SK-MEL-5 (cell line): ENCODE measurements at regions not wholly inside any gene's neighbourhood (a gene's known extent, or its start where the extent isn't known, plus 50 kb on each side); places are given as distances from the start of the nearest gene placed in this dataset.

Experiments
- DNase-seq: peaks from one replicate; pipeline ENCODE4 v3.0.0-alpha.2; 2016; ENCODE audit warnings: low read depth, low spot score
- in situ Hi-C: cut with HindIII; loops from 2 replicates; pipeline ENCODE4 v1.10.0; 2016; ENCODE audit warnings: low sequenced_read_pairs, high pct_unique_total_duplicates, low pct_unique_long_range_greater_than_20kb

DNA sequence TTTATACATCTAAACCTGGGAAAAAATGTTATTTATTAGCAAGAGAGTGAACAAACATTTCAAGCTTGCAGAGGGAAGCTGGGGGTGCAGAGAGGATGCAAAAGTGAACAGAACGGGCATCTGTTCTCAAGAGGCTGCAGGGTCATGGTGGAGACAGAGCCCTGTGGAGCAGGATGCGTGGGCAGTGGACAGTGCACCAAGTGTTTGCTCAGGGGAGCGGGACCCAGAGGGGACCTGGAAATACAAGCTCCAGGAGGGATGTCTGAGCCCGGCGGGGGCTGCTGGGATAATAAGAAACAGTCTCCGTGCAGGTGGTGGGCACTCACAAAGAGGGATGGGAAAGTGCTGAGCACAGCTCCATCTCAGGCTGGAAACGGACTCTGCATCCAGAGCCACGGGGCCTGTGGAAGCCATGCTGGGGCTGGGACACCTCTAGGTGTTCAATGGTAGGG is 105.3 kb upstream of the SLC45A1 start:
- in situ Hi-C loops, result no loop called here
- DNase-seq, result no peak

DNA sequence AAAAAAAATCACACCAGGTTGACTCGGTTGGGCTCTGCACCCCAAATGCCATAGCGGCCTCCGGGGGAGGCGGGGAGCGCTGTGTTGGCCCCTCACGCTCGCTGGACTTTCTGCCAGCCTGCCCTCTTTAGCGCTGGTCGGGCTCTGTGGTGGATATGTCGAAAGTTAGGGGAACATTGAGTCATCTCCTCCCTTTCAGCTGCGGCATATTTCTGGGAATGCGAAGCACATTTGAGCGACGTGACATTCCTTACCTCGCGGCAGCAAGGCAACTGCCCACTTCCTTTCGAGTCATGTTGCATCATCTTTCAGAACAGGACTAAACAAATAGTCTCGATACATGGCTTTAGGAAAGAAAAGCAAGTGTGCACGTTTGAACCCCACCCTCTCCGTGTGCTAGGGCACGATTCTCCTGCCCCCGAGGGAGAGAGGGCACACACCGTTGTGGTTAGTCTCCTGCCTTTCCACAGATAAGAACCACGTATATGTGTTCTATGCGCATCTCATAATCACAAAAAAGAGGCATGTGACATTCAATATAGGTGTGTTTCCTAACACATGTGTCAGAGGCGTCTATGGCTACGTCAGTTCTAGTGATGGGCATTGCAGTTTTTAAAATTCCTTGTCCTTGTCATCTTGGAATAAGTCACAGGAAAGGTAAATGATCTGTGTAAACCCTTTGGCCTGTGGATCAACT is 105.9 kb upstream of the SLC45A1 start:
- in situ Hi-C loops, result no loop called here
- peak; percentile 20 for DNase-seq

DNA sequence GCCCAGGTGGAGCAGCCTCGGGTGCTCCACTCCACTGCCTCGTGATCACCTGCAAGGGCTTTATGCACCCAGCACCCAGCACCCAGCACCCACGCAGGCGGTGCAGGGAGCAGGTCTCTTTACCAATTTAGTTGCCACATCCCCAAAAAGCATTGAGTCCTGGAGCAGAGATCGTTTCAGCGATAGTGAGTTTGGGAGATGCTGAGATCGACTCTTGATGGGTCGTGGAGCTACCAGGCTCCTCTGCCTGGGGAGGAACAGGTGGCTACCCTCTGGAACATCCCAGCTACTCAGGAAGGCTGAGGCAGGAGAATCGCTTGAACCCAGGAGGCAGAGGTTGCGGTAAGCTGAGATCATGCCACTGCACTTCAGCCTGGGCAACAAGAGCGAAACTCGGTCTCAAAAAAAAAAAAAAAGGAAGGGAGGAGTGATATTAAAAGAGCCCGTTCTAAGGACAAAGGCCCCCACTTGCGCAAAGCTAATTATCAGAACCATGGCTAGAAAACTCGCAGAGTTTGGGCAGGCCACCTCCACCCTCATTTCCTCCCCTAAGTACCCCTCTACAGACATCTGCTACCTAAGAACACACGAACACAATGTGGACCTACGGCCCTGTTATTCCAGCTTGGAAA is 106.5 kb upstream of the SLC45A1 start:
- DNase-seq, result no peak
- in situ Hi-C loops, result no loop called here

DNA sequence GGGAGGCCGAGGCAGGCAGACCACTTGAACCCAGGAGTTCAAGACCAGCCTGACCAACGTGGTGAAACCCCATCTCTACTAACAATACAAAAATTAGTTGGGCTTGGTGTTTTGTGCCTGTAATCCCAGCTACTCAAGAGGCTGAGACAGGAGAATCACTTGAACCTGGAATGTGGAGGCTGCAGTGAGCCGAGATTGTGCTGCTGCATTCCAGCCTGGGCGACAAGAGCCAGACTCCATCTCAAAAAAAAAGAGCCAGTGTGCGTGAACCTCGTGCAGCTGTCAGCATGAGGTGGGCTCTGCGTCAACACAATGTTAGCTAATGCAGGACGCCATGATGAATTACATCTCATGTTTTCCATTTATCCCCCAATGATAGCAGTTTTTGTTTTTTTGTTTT is 110.7 kb upstream of the SLC45A1 start:
- in situ Hi-C loops, result no loop called here
- no peak for DNase-seq

DNA sequence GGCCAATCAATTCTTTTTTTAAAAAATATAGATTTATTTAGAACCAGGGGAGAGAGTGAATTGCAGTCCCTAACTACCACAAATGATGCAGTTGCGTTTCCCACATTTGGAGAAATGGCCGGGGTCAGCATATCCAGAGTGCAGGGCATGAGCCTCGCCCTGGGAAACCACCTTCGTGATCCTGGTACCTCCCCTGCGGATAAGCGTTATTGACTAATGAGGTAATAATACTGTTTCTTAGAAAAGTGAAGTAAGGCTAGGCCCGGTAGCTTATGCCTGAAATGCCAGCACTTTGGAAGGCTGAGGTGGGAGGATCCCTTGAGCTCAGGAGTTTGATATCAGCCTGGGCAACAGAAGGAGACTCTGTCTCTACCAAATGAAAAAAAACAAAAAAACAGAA is 111.5 kb upstream of the SLC45A1 start:
- DNase-seq, result no peak
- in situ Hi-C loops, result no loop called here

DNA sequence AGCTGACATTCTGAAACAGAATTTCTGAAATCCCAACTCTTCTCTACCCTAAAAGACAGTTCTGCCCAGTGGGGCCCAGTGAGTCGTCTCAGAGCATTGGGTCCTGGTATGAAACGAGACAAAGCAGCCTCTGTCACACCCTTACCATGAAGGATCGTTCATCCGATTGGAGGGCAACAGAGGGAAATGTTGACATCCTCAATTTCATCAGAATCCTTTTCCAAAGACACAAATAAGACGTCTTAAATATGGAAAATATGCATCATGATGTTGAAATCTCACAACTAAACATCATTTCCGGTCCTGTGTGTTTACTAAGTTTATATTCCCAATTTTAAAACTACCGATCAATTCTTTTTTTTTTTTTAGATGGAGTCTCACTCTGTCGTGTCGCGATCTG is 112.1 kb upstream of the SLC45A1 start:
- in situ Hi-C loops, result no loop called here
- DNase-seq, result no peak

DNA sequence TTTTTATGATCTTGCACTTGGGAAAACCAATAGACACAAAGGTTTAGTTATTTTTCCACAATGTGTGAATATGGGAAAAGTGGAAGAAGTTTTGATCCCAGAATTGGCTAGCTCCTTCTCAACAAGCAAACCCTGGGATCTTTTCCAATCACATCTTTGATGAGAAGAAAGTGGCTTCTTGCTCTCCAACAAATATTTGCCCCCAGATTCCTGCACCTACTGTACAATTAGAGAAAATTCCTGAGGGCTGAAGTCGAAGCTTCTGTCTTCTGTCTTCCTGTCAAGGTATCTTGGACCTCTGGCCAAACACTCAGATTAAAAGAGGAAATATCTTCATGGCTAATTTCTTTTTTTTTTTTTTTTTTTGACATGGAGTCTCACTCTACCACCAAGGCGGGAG is 113.1 kb upstream of the SLC45A1 start:
- in situ Hi-C loops, result no loop called here
- no peak for DNase-seq

DNA sequence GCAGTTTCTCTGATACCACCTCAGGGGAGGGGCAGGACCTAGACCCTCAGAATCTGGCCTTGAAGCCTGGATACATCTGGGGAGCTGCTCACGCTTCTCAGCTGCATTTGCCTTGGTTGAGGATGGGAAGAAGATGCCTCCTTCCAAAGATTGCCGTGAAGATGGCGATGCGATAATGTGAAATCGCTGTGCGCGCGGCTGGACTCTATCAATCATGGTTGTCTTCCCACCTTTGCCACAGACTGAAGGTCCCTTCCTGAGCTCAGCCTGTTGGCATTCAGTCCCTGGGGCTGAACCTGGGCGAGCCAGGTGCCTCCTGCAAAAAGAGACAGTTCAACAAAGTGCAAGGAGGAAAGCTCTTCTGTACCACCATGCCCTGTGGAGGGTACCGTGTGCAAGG is 114.4 kb upstream of the SLC45A1 start:
- no peak for DNase-seq

DNA sequence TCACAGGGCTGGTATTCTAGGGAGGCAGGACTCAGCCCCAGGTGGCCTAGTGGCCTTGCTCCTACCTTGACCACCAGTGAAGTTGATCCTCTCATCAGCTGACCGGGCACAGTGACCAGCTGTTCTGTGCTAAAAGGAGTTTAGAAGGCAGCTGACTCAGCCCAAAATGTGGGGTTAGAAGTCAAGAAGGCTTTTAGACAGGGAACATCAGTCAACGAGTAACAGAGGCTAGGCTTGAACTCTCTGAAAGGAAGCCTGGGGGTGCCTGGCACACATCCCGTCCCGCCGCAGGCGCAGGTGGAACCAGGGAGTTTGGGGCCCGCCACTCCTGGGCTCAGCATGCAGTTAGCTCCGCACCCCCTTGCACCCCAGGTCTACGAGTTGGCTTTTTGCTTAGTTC is 114.9 kb upstream of the SLC45A1 start:
- in situ Hi-C loops, result no loop called here
- no peak for DNase-seq

More for the DNA sequence above, 114.4 kb upstream of the SLC45A1 start:
- in situ Hi-C loops, result no loop called here

DNA sequence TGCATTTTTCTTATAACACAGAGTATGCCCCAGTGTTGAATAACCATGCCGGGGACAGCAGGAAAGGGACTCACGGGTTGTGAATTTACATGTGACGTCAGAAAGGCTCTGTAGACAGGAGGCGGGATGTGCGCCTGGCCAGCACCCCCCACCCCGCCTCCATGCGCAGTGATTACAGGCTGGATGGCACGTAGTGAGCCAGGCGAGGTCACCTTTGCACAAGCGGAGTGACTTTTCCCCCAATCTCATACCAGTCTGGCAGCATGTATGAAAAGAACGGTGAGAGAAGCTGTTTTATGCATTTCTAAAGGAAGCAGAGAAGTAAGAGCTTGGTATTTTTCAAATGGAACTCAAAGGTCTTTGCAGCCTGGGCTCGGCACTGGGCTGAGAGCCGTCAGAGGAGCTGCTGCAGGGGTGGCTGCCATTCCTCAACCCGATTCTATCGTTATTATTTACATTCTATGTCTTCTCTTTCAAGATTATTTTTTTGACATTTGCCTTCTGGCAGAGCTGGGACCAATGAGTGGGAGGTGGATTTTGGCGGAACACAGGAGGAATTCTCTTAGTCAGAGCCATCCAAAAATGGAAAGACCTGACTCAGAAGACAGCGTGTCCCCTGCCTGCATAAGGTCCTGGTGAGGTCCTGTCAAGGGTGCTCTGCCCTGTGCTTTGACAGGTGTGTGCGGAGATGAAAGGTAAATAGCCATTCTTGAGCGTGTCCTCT is 115.6 kb upstream of the SLC45A1 start:
- no peak for DNase-seq
- in situ Hi-C loops, result no loop called here

DNA sequence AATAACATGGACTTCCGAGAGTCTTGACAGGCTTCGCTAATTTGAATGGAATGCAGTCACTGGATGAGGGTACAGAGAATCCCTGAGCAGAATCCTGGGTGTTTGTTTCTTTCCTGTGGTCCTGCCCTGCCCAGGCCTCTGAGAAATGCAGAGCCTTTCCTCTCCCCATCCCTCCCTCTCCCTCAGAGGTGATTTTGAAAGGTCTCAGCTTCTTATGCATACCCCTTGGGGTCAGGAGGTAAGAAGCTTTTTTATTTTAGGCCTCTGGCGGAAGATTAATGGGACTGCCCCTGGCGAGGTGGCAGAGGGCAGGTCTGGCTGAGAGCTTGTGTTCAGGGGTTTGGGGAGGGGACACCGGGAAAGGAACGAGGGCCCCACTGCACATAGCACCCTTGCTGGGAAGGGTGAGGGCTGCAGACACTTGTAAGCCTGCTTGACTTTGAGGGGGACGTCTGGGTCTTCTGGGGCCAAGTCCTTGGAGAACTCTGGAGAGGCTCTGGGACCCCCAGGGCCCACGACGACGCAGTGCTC is 116.5 kb upstream of the SLC45A1 start:
- DNase-seq, result no peak
- in situ Hi-C loops, result no loop called here

DNA sequence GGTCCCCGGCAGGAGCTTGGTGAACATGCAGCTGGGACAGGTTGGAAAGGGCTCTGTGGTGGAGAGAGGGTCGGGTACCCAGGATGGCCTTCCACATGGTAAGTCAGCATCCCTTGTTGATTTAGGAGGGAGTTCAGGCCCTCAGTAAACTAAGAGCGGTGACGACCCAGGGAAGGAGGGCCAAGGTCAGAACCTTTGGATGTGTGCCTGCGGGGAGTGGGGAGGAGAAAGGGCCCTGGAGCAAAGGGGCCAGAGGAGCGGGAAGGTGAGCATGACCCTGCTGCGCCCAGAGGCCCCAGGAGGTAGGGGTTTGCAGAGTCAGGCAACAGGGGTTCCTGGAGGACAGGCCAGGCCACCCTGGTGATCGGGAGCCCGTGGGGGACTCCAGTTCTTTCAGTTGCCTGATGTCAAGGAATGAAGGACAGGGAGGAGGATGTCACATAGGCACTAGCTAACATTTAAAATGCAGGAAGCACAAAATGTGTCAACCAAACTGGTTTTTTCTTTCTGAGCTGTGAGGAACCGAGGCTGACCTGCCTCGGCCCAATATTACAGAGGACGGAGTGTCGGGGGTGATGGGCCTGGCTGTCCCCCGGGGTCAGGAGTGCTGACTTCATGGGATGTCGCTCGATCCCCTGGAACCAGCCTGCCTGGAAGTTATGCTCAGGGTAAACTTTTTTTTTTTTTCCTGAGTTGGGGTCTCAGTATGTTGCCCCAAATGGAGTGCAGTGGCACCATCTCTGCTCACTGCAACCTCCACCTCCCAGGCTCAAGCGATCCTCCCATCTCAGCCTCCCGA is 117.4 kb upstream of the SLC45A1 start:
- in situ Hi-C loops, result no loop called here
- no peak for DNase-seq

DNA sequence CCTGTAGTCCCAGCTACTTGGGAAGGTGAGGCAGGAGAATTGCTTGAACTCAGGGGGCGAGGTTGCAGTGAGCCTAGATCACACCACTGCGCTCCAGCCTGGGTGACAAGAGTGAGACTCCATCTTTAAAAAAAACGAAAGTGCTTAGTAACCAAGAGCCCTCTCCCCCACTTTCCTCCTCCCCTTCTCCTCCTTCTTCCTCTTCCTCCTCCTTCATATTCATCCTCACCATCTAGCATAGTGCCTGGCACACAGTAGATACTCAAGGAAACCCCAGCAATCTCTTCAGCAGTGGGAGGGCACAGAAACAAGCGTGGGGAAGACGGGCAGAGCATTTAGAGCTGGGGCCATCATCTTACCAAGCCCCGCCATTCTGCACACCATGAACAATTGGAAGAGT is 119.4 kb upstream of the SLC45A1 start:
- no peak for DNase-seq
- in situ Hi-C loops, result no loop called here

DNA sequence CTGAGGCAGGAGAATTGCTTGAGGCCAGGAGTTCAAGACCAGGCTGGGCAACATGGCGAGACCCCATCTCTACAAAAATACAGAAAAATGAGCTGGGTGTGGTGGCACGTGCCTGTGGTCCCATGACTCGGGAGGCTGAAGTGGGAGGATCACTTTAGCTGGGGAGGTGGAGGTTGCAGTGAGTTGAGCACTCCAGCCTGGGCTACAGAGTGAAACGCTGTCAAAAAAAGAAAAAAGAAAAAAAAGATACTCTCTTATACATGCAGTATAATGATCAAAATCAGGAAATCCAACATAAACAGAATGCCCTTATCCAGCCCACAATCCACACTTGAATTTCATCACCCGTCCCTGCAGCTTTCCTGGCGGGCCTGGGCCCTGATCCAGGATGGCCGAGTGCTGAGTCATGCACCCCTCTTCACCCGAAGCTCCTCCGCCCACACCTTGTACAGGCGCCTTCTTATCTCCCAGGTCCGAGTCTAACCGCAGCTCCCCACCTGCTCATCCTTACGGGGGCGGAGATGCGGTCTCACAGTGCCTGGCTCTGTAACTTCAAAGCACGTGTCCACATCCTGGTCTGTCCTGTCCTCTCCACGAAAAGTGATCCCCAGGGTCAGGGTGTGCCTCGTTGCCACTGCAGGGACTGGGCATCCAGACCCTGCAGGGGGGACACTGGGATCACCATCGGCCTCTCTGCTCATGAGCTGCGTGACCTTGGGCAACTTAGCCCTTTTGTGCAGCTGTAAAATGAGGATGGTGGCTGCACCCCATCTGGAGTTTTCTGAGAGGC is 120.2 kb upstream of the SLC45A1 start:
- DNase-seq, result no peak
- in situ Hi-C loops, result no loop called here

DNA sequence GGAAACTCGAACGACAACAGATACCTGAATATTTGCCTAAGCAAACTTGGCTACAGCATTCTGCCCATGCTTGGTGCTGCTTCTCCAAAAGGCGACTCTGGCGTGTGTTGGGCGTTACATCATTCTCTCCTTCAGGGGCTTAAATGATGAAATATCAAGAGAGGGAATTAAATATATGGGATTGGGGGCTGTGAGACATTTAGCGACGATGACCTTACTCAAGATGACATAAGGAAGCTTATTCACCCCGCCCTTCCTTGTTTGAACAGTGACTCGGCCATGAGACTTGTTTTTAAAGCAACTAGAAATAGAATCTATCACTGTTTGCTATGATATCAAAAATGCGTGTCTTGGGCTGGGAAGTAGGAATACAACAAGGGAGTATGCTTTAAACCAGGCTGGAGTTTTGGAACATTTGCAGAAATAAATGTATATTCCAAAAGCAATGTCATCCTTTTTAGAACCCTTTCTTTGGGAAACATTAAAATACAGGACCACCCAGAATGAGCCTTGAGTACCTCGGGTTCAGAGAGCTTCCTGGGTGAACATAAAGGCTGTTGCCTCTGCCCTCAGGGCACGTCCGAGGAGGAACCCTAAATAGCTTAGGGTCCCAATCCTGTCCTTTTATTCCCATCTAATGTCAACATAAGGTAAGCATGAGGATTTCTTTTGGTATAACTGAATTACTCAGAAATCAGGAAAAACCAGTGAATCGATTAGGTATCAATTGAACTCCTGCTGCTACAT is 123.3 kb upstream of the SLC45A1 start:
- DNase-seq, result no peak

DNA sequence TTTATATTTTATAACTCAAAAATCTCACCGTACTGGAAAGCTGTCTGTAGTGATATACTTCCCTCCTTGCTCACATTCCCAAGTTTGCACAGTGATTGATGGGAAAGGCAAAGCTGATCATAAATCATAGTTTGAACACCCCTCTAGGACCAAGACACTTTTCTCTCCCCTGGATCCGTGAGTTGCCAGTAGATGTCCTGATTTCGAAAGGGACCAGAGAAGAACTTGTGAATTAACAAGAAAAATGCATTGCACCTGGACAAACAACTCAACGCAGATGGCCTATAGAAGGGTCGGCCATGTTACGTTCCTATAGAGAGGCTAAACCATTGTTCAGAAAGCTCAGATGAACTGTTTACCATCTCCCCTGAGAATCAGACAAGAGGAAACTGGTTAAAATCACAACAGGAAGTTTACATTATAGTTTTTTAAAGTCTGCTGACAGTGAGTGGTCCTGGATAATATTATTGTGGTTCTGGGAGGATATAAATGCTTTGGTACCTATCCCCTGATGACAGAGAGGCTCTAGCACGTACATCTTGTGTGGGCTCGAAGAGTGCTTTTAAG is 124.0 kb upstream of the SLC45A1 start:
- in situ Hi-C loops, result no loop called here
- no peak for DNase-seq

More for the DNA sequence above, 123.3 kb upstream of the SLC45A1 start:
- in situ Hi-C loops, result no loop called here
